Stimulated activated CD4-positive, alpha-beta T cell treated with anti-CD3 and anti-CD28 coated beads, TNF-alpha, amount 100 ng/mL, for 1 hour (primary cell): ENCODE measurements at regions not wholly inside any gene's neighbourhood (a gene's known extent, or its start where the extent isn't known, plus 50 kb on each side); places are given as distances from the start of the nearest gene placed in this dataset.

ENCODE experiments used
- DNase-seq, 3 donors: peaks; one replicate each; pipeline ENCODE4 v3.0.0-alpha.2; 2020; ENCODE audit warnings: low read depth in 3 of 3, low spot score in 1 of 3

DNA sequence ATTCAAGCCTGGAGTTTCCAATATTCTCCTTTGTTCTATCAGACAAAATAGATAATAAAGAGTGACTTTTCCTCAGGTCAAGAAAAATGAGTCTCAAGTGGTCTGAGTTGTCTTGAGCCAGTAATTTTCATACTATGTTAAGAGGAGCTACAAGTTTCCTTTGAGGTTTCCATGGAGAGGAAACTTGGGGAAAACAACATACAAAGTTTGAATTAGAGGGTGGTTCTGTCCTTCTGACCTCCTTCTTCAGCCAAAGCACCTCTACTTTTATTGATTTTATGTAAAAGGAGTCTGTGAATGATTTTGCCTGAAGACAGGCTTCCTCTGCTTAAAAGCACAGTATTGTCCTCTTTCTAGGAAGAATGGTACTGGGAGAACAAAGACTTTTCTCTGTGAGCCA is 497.2 kb upstream of the PKN2 start:
- no peak for DNase-seq

DNA sequence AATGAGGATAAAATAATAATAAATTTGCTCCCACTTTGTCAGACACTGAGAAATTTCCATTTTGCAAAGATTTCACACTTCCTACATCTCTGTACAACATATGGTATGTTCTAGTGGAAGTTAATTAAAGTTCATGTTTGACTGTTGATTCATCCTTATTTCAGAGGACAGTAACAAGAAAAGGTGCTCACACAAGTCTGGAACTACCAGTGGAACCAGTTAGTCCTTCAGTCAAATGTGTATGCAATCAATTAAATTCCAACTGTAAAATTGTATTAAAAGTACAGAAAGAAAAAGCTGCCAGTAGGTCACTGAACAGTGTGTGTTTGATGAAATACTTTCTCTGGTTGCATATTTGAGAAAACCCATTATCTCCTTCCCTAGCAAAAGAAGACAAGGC is 496.0 kb upstream of the PKN2 start:
- DNase-seq: no peak

DNA sequence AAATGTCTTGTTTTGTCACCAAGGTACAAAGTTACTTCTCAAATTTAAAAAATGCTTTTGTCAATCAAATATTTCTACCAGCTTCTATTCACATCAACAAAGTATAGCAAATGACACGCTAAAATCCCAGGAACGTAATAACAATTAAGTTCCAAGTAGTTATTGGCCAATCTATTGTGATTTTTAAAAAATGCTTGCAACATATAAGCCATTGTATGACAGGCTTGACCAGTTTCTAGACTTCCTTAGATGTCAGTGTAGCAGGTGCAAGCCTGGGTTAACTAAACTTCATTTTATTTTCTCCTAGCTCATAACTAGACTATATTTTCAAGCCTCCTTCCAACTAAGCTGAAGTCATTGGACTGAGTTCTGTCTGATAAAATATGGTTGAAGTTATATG is 494.5 kb upstream of the PKN2 start:
- no peak for DNase-seq

- no peak for DNase-seq
Measured at GRCh38 chr1:88191917-88192316, 492.2 kb upstream of the PKN2 start.

GRCh38 chr1:88194542-88194941 is 489.5 kb upstream of the PKN2 start:
- no peak for DNase-seq

DNA sequence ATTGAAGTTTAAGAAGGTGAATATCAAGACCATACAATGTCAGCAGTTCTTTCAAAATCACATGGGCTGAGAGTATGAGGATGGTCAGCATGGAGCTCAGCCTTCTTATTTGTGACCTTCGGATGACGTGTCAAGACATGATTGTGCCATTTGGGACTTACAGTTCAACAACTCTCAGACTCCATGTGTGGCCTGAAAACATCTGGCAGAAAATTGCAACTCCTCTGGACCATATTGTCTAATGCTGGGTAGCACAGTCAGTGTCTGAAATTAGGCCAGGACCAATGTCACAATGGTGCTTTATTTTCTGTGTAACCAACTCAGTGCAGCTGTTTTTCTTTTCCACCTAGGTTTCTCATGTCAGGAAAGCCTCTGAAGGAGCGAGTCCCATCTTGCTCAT is 483.5 kb upstream of the PKN2 start:
- DNase-seq: no peak

- DNase-seq: no peak
Measured at GRCh38 chr1:88204111-88204510, 480.0 kb upstream of the PKN2 start.

GRCh38 chr1:88204612-88205167 is 479.4 kb upstream of the PKN2 start:
- DNase-seq: no peak

DNA sequence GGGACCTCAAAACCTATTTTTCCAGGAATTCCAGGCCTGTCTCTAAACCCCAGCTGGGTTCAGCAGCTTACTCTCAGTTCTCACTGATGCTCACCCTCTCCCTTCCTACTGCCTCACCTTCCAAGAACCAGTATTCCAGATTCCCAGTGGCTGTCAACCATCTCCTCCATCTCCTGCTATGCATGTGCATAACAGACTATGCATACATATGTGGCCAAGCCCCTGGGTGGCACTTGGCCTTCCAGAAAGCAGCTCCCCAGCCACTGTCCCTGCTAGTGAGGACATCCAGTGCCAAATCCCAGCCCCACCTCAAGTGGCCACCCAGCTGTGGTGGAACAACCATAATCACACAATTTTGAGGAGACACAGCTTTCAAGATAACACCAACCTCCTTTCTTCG is 475.7 kb upstream of the PKN2 start:
- DNase-seq: no peak

DNA sequence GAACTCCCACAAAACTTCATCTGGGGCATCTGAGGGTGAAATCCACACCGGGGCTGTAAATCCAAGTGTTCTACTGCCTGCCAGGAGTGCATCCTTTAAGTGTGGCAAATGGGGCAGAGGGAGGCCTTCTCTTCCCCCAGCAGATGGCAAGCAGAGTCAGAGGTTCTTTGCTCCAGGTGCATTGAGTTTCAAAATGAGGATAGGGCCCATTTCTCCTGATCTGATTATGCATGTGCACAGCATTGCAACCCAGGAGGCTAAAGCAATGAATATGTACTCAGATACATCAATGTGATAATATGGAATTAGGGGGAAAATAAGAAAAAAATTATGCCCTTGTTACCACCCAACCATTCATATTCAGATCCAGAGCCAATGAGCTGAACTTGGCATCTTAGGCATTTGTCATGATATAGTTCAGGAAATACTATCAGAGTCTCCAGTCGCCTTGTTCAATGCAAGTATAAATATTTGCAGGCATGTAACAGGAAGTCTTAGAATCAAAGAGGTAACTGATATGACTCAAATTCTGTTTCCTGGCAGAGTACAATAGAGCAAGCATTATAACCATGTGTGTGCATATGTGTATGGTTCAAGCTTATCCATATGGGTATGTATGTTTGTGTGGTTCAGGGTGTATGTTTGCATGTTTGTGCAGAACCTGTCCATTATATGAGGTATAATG is 473.8 kb upstream of the PKN2 start:
- no peak for DNase-seq

DNA sequence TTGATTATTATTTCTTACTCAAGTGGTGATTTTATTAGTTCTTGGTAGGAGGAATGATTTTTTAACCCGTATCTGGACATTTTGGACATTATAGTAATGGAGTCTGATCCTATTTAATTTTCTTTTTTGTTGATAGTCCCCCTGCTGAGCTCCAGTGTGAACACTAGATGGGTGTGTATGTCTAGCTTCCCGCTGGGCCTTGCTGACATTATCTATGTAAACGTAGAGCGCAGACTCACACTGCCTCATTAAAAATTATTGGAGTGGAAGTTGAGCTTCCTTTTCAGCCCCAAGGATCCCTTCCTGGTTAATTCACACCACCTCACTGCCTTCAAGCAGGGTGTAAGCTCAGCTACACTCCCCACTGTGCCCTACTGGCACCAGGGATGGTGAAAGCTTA is 467.6 kb upstream of the PKN2 start:
- no peak for DNase-seq

GRCh38 chr1:88217386-88217785 is 466.7 kb upstream of the PKN2 start:
- no peak for DNase-seq

DNA sequence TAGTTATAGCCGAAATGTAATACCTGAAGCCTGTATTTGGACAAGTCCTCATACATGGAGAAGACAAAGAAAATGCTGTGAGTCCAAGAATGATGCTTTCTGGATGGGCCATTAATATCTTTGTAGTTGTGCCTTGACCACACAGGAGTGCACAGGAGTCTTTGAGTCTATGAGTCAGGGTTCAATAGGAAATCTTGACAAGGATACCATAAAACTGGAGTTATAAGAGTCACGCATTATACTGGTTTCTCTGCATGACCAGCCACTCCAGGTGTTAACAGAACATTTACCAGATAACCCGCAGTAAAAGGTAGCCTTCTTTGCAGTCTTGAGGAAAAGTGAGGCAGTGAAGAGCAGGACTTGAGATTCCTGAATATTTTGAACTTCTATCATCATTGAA is 464.6 kb upstream of the PKN2 start:
- DNase-seq: no peak

DNA sequence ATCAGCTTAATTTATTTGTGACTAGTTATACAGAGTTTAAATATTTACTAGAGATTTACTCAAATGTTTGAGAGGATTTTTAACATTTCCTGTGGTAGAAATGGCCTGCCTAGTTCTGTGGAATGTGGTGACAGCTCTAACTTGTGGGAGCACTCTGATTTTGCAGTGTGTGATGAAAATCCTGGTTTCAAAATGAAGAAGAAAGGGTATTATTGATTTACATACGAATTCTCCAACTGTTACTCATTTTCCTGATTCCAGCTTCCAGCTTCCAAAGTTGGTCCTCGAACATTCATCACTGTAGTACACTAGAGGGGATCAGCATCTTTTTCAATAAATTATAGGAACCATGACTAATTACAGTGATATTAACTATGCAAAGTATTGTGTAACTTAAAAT is 462.7 kb upstream of the PKN2 start:
- DNase-seq: no peak

DNA sequence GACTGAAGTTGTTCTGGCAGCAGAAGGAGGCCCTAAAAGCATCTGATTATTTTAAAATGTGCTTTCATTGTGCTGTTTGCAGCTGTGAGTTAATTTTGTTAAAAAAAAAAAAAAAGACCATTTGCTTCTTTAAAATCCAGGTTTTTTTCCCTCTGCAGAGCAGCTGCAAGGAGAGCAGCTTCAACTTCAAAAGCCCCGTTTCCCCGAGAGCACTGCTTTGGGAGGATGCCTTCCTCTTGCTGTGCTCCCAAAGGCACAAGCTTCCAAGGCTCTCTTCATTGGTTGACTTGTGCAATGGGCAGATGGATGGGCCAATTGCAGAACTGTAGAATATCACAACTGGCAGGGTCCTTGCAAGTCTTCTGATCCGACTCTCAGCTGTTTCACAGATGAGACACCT is 459.2 kb upstream of the PKN2 start:
- DNase-seq: no peak

- no peak for DNase-seq
Measured at GRCh38 chr1:88228114-88228513, 456.0 kb upstream of the PKN2 start.

- DNase-seq: no peak
Measured at GRCh38 chr1:88230126-88230525, 453.9 kb upstream of the PKN2 start.

DNA sequence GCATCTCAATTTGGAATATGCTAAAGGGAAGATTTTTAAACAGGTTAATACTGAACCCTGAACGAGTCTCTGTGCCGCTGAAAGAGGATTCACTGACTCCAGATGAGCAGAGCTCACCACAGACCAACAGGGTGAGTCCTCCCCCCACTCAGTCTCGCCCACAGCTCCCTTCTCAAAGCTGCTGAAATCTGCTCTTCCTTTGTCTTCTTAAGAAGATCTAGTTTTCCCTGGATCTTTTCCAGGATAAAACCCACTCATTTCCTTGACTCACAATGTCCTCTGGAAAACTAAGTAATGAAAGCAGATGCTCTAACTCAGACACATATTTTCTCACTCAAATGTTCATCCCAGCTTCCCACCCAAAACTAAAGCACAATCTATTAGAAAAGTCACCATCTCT is 447.0 kb upstream of the PKN2 start:
- no peak for DNase-seq

DNA sequence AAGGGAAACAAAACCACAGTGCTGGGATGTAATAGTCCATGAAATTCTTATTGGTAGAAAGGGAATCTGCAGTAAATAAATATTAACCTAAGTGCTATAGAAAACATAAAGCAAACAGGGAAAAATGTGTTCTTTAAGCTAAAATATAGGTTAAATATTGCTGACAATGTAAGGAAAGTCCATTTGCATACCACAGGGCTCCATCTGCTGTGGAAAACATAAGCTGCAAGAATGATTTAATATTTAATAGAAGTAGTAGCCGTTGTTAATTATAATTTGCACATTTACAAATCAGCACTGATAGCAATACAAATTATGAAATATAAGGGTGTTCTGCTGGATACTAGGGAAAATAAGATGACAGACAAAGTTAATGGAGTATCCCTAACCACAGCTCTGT is 444.9 kb upstream of the PKN2 start:
- DNase-seq: no peak

GRCh38 chr1:88247666-88248065 is 436.4 kb upstream of the PKN2 start:
- no peak for DNase-seq

- no peak for DNase-seq
Measured at GRCh38 chr1:88250915-88251314, 433.2 kb upstream of the PKN2 start.

GRCh38 chr1:88252745-88253144 is 431.3 kb upstream of the PKN2 start:
- no peak for DNase-seq

DNA sequence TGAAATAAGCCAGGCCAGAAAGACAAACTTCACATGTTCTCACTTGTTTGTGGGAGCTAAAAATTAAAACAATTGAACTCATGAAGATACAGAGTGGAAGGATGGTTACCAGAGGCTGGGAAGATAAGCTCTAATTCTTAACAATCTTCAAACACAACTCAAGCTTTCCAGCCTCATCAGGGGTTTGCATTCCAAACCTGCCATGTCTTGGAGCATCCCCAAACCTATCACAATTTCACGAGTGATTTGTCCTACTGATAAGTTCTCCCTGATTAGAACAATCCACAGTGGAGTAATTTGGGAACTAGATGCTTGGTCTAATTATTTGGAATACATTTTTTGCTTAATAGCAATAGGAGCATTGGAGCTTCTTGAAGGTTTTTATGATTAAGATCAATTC is 418.5 kb upstream of the PKN2 start:
- no peak for DNase-seq
